H1 (cell line): ENCODE measurements at regions not wholly inside any gene's neighbourhood (a gene's known extent, or its start where the extent isn't known, plus 50 kb on each side); places are given as distances from the start of the nearest gene placed in this dataset.

ENCODE experiments used
- CTCF ChIA-PET: fragments of 300-600 bp; sonication (Branson Sonifier 250); formaldehyde crosslinking; loops from one replicate; lab custom pipeline; 2021; ENCODE audit not compliant: partially characterized antibody; lab: Charles Lee
- POLR2A ChIA-PET: fragments of 300-600 bp; sonication (Branson Sonifier 250); formaldehyde crosslinking; loops from one replicate; lab custom pipeline; 2021; ENCODE audit warnings: inconsistent platforms; ENCODE audit not compliant: partially characterized antibody; lab: Charles Lee
- DNase-seq, 2 experiments: peaks; one replicate each; pipeline versions ENCODE4 v3.0.0 to v3.0.0-alpha.2; 2010 to 2022; ENCODE audit warnings: low spot score in 2 of 2, low read depth in 1 of 2, mixed read lengths in 1 of 2
- FAIRE-seq: peaks from 2 replicates; lab custom pipeline; 2011; peaks lifted over from hg19 to GRCh38; lab: Jason Lieb, UNC
- H2AFZ ChIP-seq: 2 replicates; pipeline ENCODE4 v1.8.1; 2012; ENCODE audit warnings: low read length, inconsistent platforms
- H2AK5ac ChIP-seq: 2 replicates; pipeline ENCODE4 v1.6.1; 2013; ENCODE audit warnings: low read depth, low read length
- H2BK120ac ChIP-seq: replicated peaks from 2 replicates; pipeline ENCODE3; 2013; ENCODE audit warnings: low read depth, low read length, inconsistent platforms
- H2BK12ac ChIP-seq: 2 replicates; pipeline ENCODE4 v1.6.1; 2013; ENCODE audit warnings: low read depth, low read length
- H2BK15ac ChIP-seq: 2 replicates; pipeline ENCODE4 v1.6.1; 2013; ENCODE audit warnings: low read length
- H2BK20ac ChIP-seq: 2 replicates; pipeline ENCODE4 v1.6.1; 2013; ENCODE audit warnings: low read length
- H2BK5ac ChIP-seq: 2 replicates; pipeline ENCODE4 v1.6.1; 2013; ENCODE audit warnings: low read depth, low read length
- H3K14ac ChIP-seq: 2 replicates; pipeline ENCODE4 v1.6.1; 2013; ENCODE audit warnings: inconsistent platforms; ENCODE audit not compliant: insufficient read length
- H3K18ac ChIP-seq: 2 replicates; pipeline ENCODE4 v1.6.1; 2013; ENCODE audit warnings: low read length; ENCODE audit errors: extremely low read depth
- H3K23ac ChIP-seq: 2 replicates; pipeline ENCODE4 v1.6.1; 2013; ENCODE audit warnings: inconsistent platforms; ENCODE audit not compliant: insufficient read length
- H3K23me2 ChIP-seq: 2 replicates; pipeline ENCODE4 v1.6.1; 2013; ENCODE audit warnings: low read depth, low read length
- H3K27ac ChIP-seq: 2 replicates; pipeline ENCODE4 v1.6.1; 2011; ENCODE audit warnings: low read depth, low read length, inconsistent platforms
- H3K27me3 ChIP-seq, 4 experiments: replicated peaks in 1 of 4; 1 replicate in 1 of 4; 2 replicates in 3 of 4; pipeline versions ENCODE4 v1.6.1 to v1.8.1; 2011 to 2013; ENCODE audit warnings: low read length in 3 of 4, mild to moderate bottlenecking in 3 of 4, inconsistent platforms in 2 of 4, mixed read lengths in 2 of 4, moderate library complexity in 1 of 4; ENCODE audit not compliant: control insufficient read depth in 3 of 4, insufficient read depth in 3 of 4; ENCODE audit errors: extremely low read depth in 1 of 4
- H3K36me3 ChIP-seq, 4 experiments: 2 replicates each; pipeline versions ENCODE4 v1.6.1 to v1.8.1; 2011 to 2013; ENCODE audit warnings: mild to moderate bottlenecking in 4 of 4, low read length in 3 of 4, moderate library complexity in 2 of 4, control low read depth in 1 of 4, inconsistent platforms in 1 of 4; ENCODE audit not compliant: insufficient read depth in 4 of 4, control insufficient read depth in 2 of 4
- H3K4ac ChIP-seq: replicated peaks from 2 replicates; pipeline ENCODE3; 2013; ENCODE audit warnings: low read length, low read depth, mixed read lengths, inconsistent platforms; ENCODE audit not compliant: insufficient read length
- H3K4me1 ChIP-seq, 4 experiments: replicated peaks in 1 of 4; 1 replicate in 1 of 4; 2 replicates in 3 of 4; pipeline versions ENCODE4 v1.6.1 to v1.8.1; 2011 to 2013; ENCODE audit warnings: low read length in 3 of 4, inconsistent platforms in 2 of 4, mixed read lengths in 1 of 4; ENCODE audit not compliant: insufficient read depth in 4 of 4, control insufficient read depth in 3 of 4
- H3K4me2 ChIP-seq, 2 experiments: 2 replicates each; pipeline versions ENCODE4 v1.6.1 to v1.8.1; 2011 to 2013; ENCODE audit warnings: low read depth in 2 of 2, low read length in 2 of 2, control low read depth in 1 of 2, inconsistent platforms in 1 of 2, mild to moderate bottlenecking in 1 of 2; ENCODE audit not compliant: insufficient read depth in 1 of 2
- H3K4me3 ChIP-seq, 4 experiments: fragments of 200-600, 300-600 bp in 1 of 4; sonication (generic), shearing (Covaris generic), sonication (Bioruptor Twin) in 1 of 4; 2 replicates each; pipeline versions ENCODE4 v1.5.1 to v1.8.1; 2011 to 2016; ENCODE audit warnings: low read length in 4 of 4, low read depth in 3 of 4, control low read depth in 2 of 4, inconsistent platforms in 2 of 4, mild to moderate bottlenecking in 2 of 4, mixed read lengths in 1 of 4, moderate library complexity in 1 of 4; ENCODE audit not compliant: insufficient read depth in 2 of 4; ENCODE audit errors: extremely low read depth in 1 of 4
- H3K56ac ChIP-seq: replicated peaks from 2 replicates; pipeline ENCODE3; 2013; ENCODE audit warnings: low read depth, mild to moderate bottlenecking, mixed read lengths, low read length, inconsistent platforms; ENCODE audit not compliant: insufficient read length
- H3K79me1 ChIP-seq: 2 replicates; pipeline ENCODE4 v1.6.1; 2013; ENCODE audit warnings: low read depth, low read length, control low read depth
- H3K79me2 ChIP-seq, 2 experiments: 2 replicates each; pipeline versions ENCODE4 v1.6.1 to v1.8.1; 2012 to 2013; ENCODE audit warnings: low read length in 2 of 2, mild to moderate bottlenecking in 2 of 2, inconsistent platforms in 1 of 2; ENCODE audit not compliant: insufficient read depth in 2 of 2, control insufficient read depth in 1 of 2
- H3K9ac ChIP-seq, 4 experiments: replicated peaks in 1 of 4; 1 replicate in 1 of 4; 2 replicates in 3 of 4; pipeline versions ENCODE4 v1.6.1 to v1.8.1; 2011 to 2013; ENCODE audit warnings: low read depth in 3 of 4, low read length in 3 of 4, control low read depth in 2 of 4, mild to moderate bottlenecking in 2 of 4, moderate library complexity in 2 of 4, inconsistent platforms in 1 of 4; ENCODE audit errors: extremely low read depth in 1 of 4
- H3K9me3 ChIP-seq, 2 experiments: 2 replicates each; pipeline versions ENCODE4 v1.6.1 to v1.8.1; 2012 to 2013; ENCODE audit warnings: mild to moderate bottlenecking in 2 of 2, moderate library complexity in 2 of 2, control low read depth in 1 of 2, inconsistent platforms in 1 of 2, low read depth in 1 of 2, low read length in 1 of 2, mixed read lengths in 1 of 2; ENCODE audit not compliant: insufficient read depth in 2 of 2
- H4K20me1 ChIP-seq, 2 experiments: replicated peaks in 1 of 2; 2 replicates each; pipeline versions ENCODE3 to v1.8.1; 2011 to 2013; ENCODE audit warnings: inconsistent platforms in 2 of 2, low read length in 2 of 2, mild to moderate bottlenecking in 1 of 2; ENCODE audit not compliant: insufficient read depth in 2 of 2, control insufficient read depth in 1 of 2
- H4K5ac ChIP-seq: 2 replicates; pipeline ENCODE4 v1.6.1; 2013; ENCODE audit warnings: low read length, low read depth, mixed read lengths, inconsistent platforms; ENCODE audit not compliant: insufficient read length
- H4K8ac ChIP-seq: 2 replicates; pipeline ENCODE4 v1.8.0; 2013; ENCODE audit warnings: mild to moderate bottlenecking, moderate library complexity, low read length, inconsistent platforms; ENCODE audit not compliant: insufficient read depth; ENCODE audit errors: extremely low read depth
- H4K91ac ChIP-seq: replicated peaks from 2 replicates; pipeline ENCODE3; 2013; ENCODE audit warnings: low read length, mixed read lengths, inconsistent platforms; ENCODE audit not compliant: insufficient read length
- TEAD4 ChIP-seq: IDR thresholded peaks from 2 replicates; pipeline ENCODE4 v1.6.1; 2012; ENCODE audit warnings: low read depth, low read length, inconsistent platforms, mixed read lengths
- WGBS, 2 experiments: shearing (Covaris generic) in 1 of 2; methylation state at CpG; one replicate each; pipeline versions ENCODE4 v1.1.6 to v1.1.7; 2013 to 2015; ENCODE audit warnings: low lambda C conversion rate in 2 of 2, mixed read lengths in 2 of 2, inconsistent platforms in 1 of 2, low coverage in 1 of 2, missing lambda C conversion rate in 1 of 2; ENCODE audit not compliant: insufficient replicate concordance in 2 of 2, insufficient coverage in 1 of 2, insufficient read length in 1 of 2; ENCODE audit errors: extremely low coverage in 1 of 2, missing lambda C conversion rate in 1 of 2; 5-methylcytosine and 5-hydroxymethylcytosine counted together

GRCh38 chr7:16169537-16169936 lies 251.8 kb downstream of the CRPPA start:
- Histone ChIP-seq H3K14ac (no peak overlapping the region), H3K9me3 (peaks cover 0 to 7% of the 10 kb centered on the region in 2 experiments; a peak in 3 of 4 replicates), H2BK20ac (no peak overlapping the region), H4K8ac (no peak overlapping the region), H2AK5ac (no peak overlapping the region), H3K79me1 (no peaks in the 10 kb centered on the region), H2BK15ac (no peak overlapping the region), H3K18ac (no peak overlapping the region), H3K4me1 (no peaks in the 10 kb centered on the region), H2BK5ac (no peak overlapping the region), H3K27me3 (no peaks in the 10 kb centered on the region), H3K4me2 (no peak overlapping the region), H3K23me2 (no peaks in the 10 kb centered on the region), H3K56ac (no peak overlapping the region), H3K27ac (no peak overlapping the region), H4K20me1 (no peaks in the 10 kb centered on the region), H3K4me3 (no peak overlapping the region), H4K5ac (no peak overlapping the region), H3K9ac (no peak overlapping the region), H2BK120ac (no peak overlapping the region), H3K36me3 (no peaks in the 10 kb centered on the region), H4K91ac (no peak overlapping the region), H2AFZ (no peak overlapping the region), H3K79me2 (no peaks in the 10 kb centered on the region), H3K4ac (no peak overlapping the region), H2BK12ac (no peak overlapping the region), H3K23ac (no peak overlapping the region)
- 93% methylated on average over 2 of the region's 2 CpGs; no CpG with 5 or more reads in 1 of the 2 experiments for WGBS, 2 experiments
- FAIRE-seq (no peak), DNase-seq (no peak)
- POLR2A ChIA-PET, result no interaction called here
- no peak for TF ChIP-seq TEAD4
- CTCF ChIA-PET, result interaction anchor here (1.5 kb wide), 1 partner anchor 8 kb away, joined by 5 read pairs; no protein-coding TSS in a partner anchor
